DND-41 (cell line): ENCODE measurements at regions not wholly inside any gene's neighbourhood (a gene's known extent, or its start where the extent isn't known, plus 50 kb on each side); places are given as distances from the start of the nearest gene placed in this dataset.

Source experiments
- ATAC-seq: fragments of 200-7000 bp; cut with Tn5 transposase; 3 replicates; pipeline ENCODE4 v1.9.1; 2021; ENCODE audit warnings: low read depth; ENCODE audit not compliant: insufficient read depth
- DNase-seq: peaks from one replicate; pipeline ENCODE4 v3.0.0-alpha.2; 2020
- H2AFZ ChIP-seq: 2 replicates; pipeline ENCODE4 v1.6.0; 2012; ENCODE audit warnings: low read depth, low read length
- H3K27ac ChIP-seq: 2 replicates; pipeline ENCODE4 v1.5.1; 2012; ENCODE audit warnings: low read length, inconsistent platforms
- H3K27me3 ChIP-seq: fragments of 200-600 bp; sonication (generic); 2 replicates; pipeline ENCODE4 v1.6.0; 2012; ENCODE audit warnings: low read length, mild to moderate bottlenecking, inconsistent platforms; ENCODE audit not compliant: insufficient read depth, poor library complexity
- H3K36me3 ChIP-seq: 2 replicates; pipeline ENCODE4 v1.5.1; 2012; ENCODE audit warnings: low read length, inconsistent platforms; ENCODE audit not compliant: insufficient read depth
- H3K4me1 ChIP-seq: 2 replicates; pipeline ENCODE4 v1.5.1; 2012; ENCODE audit warnings: mild to moderate bottlenecking, low read length; ENCODE audit not compliant: insufficient read depth
- H3K4me2 ChIP-seq: 2 replicates; pipeline ENCODE4 v1.6.0; 2012; ENCODE audit warnings: mild to moderate bottlenecking, moderate library complexity, low read length, inconsistent platforms; ENCODE audit not compliant: insufficient read depth
- H3K4me3 ChIP-seq, 2 experiments: fragments of 200-600 bp in 1 of 2; shearing (Covaris generic) in 1 of 2; 2 replicates each; pipeline ENCODE4 v1.5.1; 2012 to 2016; ENCODE audit warnings: inconsistent platforms in 2 of 2, low read length in 2 of 2, mild to moderate bottlenecking in 2 of 2, low read depth in 1 of 2, moderate library complexity in 1 of 2
- H3K79me2 ChIP-seq: 2 replicates; pipeline ENCODE4 v1.6.0; 2012; ENCODE audit warnings: low read length, inconsistent platforms; ENCODE audit not compliant: insufficient read depth
- H3K9ac ChIP-seq: 2 replicates; pipeline ENCODE4 v1.6.0; 2012; ENCODE audit warnings: low read depth, mild to moderate bottlenecking, inconsistent platforms, low read length, moderate library complexity
- H3K9me3 ChIP-seq: 2 replicates; pipeline ENCODE4 v1.5.1; 2012; ENCODE audit warnings: low read length, moderate library complexity, mild to moderate bottlenecking, inconsistent platforms; ENCODE audit not compliant: insufficient read depth, severe bottlenecking
- H4K20me1 ChIP-seq: 2 replicates; pipeline ENCODE4 v1.6.0; 2012; ENCODE audit warnings: low read length; ENCODE audit not compliant: insufficient read depth
- EZH2 ChIP-seq: IDR thresholded peaks from 3 replicates; pipeline ENCODE4 v1.6.1; 2012; ENCODE audit warnings: borderline replicate concordance, low read depth, mild to moderate bottlenecking, moderate library complexity, low read length, inconsistent platforms; ENCODE audit not compliant: severe bottlenecking
- TF ChIP-seq, protein P1 (sequence below): IDR thresholded peaks from 2 replicates; pipeline ENCODE4 v1.5.1; 2012; ENCODE audit warnings: borderline replicate concordance, low read length, moderate library complexity, mild to moderate bottlenecking; ENCODE audit not compliant: poor library complexity, severe bottlenecking; ENCODE audit errors: extremely low read depth

- H3K9ac ChIP-seq = no peak overlapping the region
- no peaks in the 10 kb centered on the region for H3K9me3 ChIP-seq
- H3K4me2 ChIP-seq = no peak overlapping the region
- TF ChIP-seq, protein P1, sequence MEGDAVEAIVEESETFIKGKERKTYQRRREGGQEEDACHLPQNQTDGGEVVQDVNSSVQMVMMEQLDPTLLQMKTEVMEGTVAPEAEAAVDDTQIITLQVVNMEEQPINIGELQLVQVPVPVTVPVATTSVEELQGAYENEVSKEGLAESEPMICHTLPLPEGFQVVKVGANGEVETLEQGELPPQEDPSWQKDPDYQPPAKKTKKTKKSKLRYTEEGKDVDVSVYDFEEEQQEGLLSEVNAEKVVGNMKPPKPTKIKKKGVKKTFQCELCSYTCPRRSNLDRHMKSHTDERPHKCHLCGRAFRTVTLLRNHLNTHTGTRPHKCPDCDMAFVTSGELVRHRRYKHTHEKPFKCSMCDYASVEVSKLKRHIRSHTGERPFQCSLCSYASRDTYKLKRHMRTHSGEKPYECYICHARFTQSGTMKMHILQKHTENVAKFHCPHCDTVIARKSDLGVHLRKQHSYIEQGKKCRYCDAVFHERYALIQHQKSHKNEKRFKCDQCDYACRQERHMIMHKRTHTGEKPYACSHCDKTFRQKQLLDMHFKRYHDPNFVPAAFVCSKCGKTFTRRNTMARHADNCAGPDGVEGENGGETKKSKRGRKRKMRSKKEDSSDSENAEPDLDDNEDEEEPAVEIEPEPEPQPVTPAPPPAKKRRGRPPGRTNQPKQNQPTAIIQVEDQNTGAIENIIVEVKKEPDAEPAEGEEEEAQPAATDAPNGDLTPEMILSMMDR = no peak
- TF ChIP-seq EZH2 = no peak
- H2AFZ ChIP-seq = no peak overlapping the region
- no peak overlapping the region for H3K4me3 ChIP-seq
- H3K79me2 ChIP-seq = no peaks in the 10 kb centered on the region
- no peaks in the 10 kb centered on the region for H3K4me1 ChIP-seq
- no peaks in the 10 kb centered on the region for H3K36me3 ChIP-seq
- ATAC-seq (no peak), DNase-seq (no peak)
- no peaks in the 10 kb centered on the region for H3K27me3 ChIP-seq
- H3K27ac ChIP-seq = no peak overlapping the region
- H4K20me1 ChIP-seq = no peaks in the 10 kb centered on the region
These were observed 1023.0 kb upstream of the ACVR2A start for GRCh38 chr2:146821836-146822316.

DNA sequence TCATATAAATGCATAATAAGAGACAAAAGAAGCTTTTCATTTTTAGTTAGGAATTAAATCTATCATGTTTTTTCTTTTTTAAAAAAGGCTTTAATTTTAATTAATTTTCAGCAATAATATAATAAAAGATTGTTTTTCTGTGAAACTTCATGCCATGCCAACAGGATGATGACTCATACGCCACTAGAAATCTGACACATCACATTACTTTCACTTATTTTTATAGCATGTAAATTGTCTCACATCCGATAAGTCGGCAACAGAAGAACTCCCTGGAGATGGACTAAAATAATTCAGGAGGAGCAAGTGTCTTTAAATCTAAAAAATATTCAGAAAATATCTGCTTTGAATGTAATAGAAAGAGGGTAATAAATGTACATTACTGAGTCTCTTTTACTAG lies 1024.2 kb upstream of the ACVR2A start:
- no peaks in the 10 kb centered on the region for H3K36me3 ChIP-seq
- no peaks in the 10 kb centered on the region for H3K4me1 ChIP-seq
- H3K27ac ChIP-seq = no peak overlapping the region
- H3K9me3 ChIP-seq = no peaks in the 10 kb centered on the region
- H3K4me3 ChIP-seq = no peak overlapping the region
- H3K79me2 ChIP-seq = no peaks in the 10 kb centered on the region
- H4K20me1 ChIP-seq = no peaks in the 10 kb centered on the region
- DNase-seq (no peak), ATAC-seq (no peak)
- H3K9ac ChIP-seq = no peak overlapping the region
- no peak overlapping the region for H2AFZ ChIP-seq
- no peak overlapping the region for H3K4me2 ChIP-seq
- no peaks in the 10 kb centered on the region for H3K27me3 ChIP-seq
- no peak for TF ChIP-seq EZH2
- TF ChIP-seq, protein P1 = no peak

DNA sequence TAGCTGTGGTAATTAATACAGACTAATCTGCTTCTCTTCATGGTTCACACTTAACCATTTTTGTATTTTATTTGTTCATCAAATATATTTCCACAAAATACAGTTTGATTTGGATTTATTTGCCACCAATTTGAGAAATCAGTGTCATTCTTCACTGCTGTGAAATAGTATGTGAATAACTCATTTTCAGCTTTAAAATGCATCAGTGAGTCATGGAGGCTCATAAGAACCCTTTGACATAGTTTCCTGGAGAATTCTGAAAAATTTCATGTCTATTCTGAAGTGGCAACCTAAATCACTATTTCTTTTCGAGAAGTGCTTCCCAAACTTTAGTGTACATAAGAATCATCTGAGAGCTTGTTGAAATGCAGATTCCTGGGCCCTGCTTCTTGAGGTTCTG lies 1026.7 kb upstream of the ACVR2A start:
- Histone ChIP-seq H3K79me2 (no peaks in the 10 kb centered on the region), H3K27ac (no peak overlapping the region), H3K4me2 (no peak overlapping the region), H3K9ac (no peak overlapping the region), H2AFZ (no peak overlapping the region), H3K4me3 (no peak overlapping the region), H3K36me3 (no peaks in the 10 kb centered on the region), H3K9me3 (no peaks in the 10 kb centered on the region), H3K27me3 (no peaks in the 10 kb centered on the region), H4K20me1 (no peaks in the 10 kb centered on the region), H3K4me1 (no peaks in the 10 kb centered on the region)
- no peak for DNase-seq
- no peak for ATAC-seq
- no peak for TF ChIP-seq EZH2
- TF ChIP-seq, protein P1 = no peak

- ATAC-seq = no peak
- H3K9me3 ChIP-seq = no peaks in the 10 kb centered on the region
- no peaks in the 10 kb centered on the region for H3K4me1 ChIP-seq
- no peak for TF ChIP-seq EZH2
- TF ChIP-seq, protein P1 = no peak
- no peak overlapping the region for H3K27ac ChIP-seq
- H3K9ac ChIP-seq = no peak overlapping the region
- no peaks in the 10 kb centered on the region for H3K36me3 ChIP-seq
- no peak for DNase-seq
- H3K79me2 ChIP-seq = no peaks in the 10 kb centered on the region
- no peak overlapping the region for H3K4me3 ChIP-seq
- H3K4me2 ChIP-seq = no peak overlapping the region
- H2AFZ ChIP-seq = no peak overlapping the region
- no peaks in the 10 kb centered on the region for H3K27me3 ChIP-seq
- H4K20me1 ChIP-seq = no peaks in the 10 kb centered on the region
These were observed 1027.2 kb upstream of the ACVR2A start for GRCh38 chr2:146817613-146818012.
